SK-N-SH (cell line): ENCODE measurements at regions not wholly inside any gene's neighbourhood (a gene's known extent, or its start where the extent isn't known, plus 50 kb on each side); places are given as distances from the start of the nearest gene placed in this dataset.

Experiments
- CTCF ChIA-PET: fragments of 300-600, 350-600 bp; formaldehyde crosslinking; extraction: SDS; loops from one replicate; lab custom pipeline; 2021; lab: Yijun Ruan, JAX
- POLR2A ChIA-PET: fragments of 350-600 bp; sonication (Branson Sonifier 250); formaldehyde crosslinking; extraction: SDS; loops from one replicate; lab custom pipeline; 2020; ENCODE audit warnings: antibody characterized with exemption, inconsistent platforms; lab: Yijun Ruan, JAX
- DNase-seq: peaks from one replicate; pipeline ENCODE4 v3.0.0; 2012
- H2AFZ ChIP-seq: fragments of 200-600 bp; sonication (generic); 2 replicates; pipeline ENCODE4 v1.8.1; 2016; ENCODE audit warnings: antibody characterized with exemption, mild to moderate bottlenecking, low read depth
- H3F3A ChIP-seq: fragments of 200-600 bp; sonication (generic); replicated peaks from 2 replicates; pipeline ENCODE3; 2016; ENCODE audit warnings: antibody characterized with exemption, mild to moderate bottlenecking; ENCODE audit not compliant: insufficient read depth
- H3K27ac ChIP-seq, 2 experiments: fragments of 200-500 bp in 1 of 2; fragments of 200-600 bp in 1 of 2; sonication (Bioruptor generic) in 1 of 2; sonication (generic), shearing (Covaris generic) in 1 of 2; 2 replicates each; pipeline versions ENCODE4 v1.5.1 to v1.6.1; 2014 to 2016; ENCODE audit warnings: low read depth in 2 of 2, inconsistent platforms in 1 of 2, low read length in 1 of 2, mild to moderate bottlenecking in 1 of 2, mixed read lengths in 1 of 2
- H3K27me3 ChIP-seq: fragments of 200-600 bp; sonication (generic), shearing (Covaris generic); 2 replicates; pipeline ENCODE4 v1.6.1; 2016; ENCODE audit warnings: mixed run types; ENCODE audit not compliant: insufficient read depth
- H3K36me3 ChIP-seq, 2 experiments: fragments of 200-500 bp in 1 of 2; fragments of 200-600 bp in 1 of 2; sonication (Bioruptor generic) in 1 of 2; sonication (generic) in 1 of 2; replicated peaks in 1 of 2; 2 replicates each; pipeline versions ENCODE3 to v1.5.1; 2014 to 2016; ENCODE audit warnings: low read length in 1 of 2, mild to moderate bottlenecking in 1 of 2; ENCODE audit not compliant: insufficient read depth in 2 of 2, control insufficient read depth in 1 of 2
- H3K4me1 ChIP-seq, 2 experiments: fragments of 200-500 bp in 1 of 2; fragments of 200-600 bp in 1 of 2; sonication (Bioruptor generic) in 1 of 2; sonication (generic), shearing (Covaris generic) in 1 of 2; 2 replicates each; pipeline versions ENCODE4 v1.5.1 to v1.6.1; 2014 to 2016; ENCODE audit warnings: low read depth in 1 of 2, low read length in 1 of 2, mixed run types in 1 of 2; ENCODE audit not compliant: insufficient read depth in 2 of 2, control insufficient read depth in 1 of 2
- H3K4me2 ChIP-seq: fragments of 200-600 bp; sonication (generic), shearing (Covaris generic); 2 replicates; pipeline ENCODE4 v1.6.1; 2017; ENCODE audit warnings: mixed run types
- H3K4me3 ChIP-seq, 2 experiments: fragments of 200-500 bp in 1 of 2; fragments of 200-600 bp in 1 of 2; sonication (Bioruptor generic) in 1 of 2; sonication (generic), shearing (Covaris generic) in 1 of 2; 2 replicates each; pipeline versions ENCODE4 v1.5.1 to v1.8.1; 2014 to 2016; ENCODE audit warnings: low read depth in 2 of 2, inconsistent platforms in 1 of 2, low read length in 1 of 2, mild to moderate bottlenecking in 1 of 2, mixed read lengths in 1 of 2, moderate library complexity in 1 of 2
- H3K79me2 ChIP-seq: fragments of 200-600 bp; sonication (generic); 2 replicates; pipeline ENCODE4 v1.8.1; 2017; ENCODE audit warnings: mild to moderate bottlenecking; ENCODE audit not compliant: insufficient read depth
- H3K9ac ChIP-seq: fragments of 200-600 bp; sonication (generic); 2 replicates; pipeline ENCODE4 v1.6.1; 2017; ENCODE audit warnings: mixed run types
- H3K9me2 ChIP-seq: fragments of 200-600 bp; sonication (generic); 2 replicates; pipeline ENCODE4 v1.6.1; 2017; ENCODE audit warnings: mixed run types
- H3K9me3 ChIP-seq: fragments of 200-600 bp; sonication (generic); 2 replicates; pipeline ENCODE4 v1.6.1; 2017; ENCODE audit warnings: mixed run types, mild to moderate bottlenecking, moderate library complexity
- H4K20me1 ChIP-seq: fragments of 200-600 bp; sonication (generic); 2 replicates; pipeline ENCODE4 v1.6.1; 2017; ENCODE audit warnings: mild to moderate bottlenecking, mixed run types; ENCODE audit not compliant: insufficient read depth
- ELF1 ChIP-seq: IDR thresholded peaks from 2 replicates; pipeline ENCODE4 v1.4.0; 2012
- EZH2phosphoT487 ChIP-seq: fragments of 200-600 bp; sonication (generic); IDR thresholded peaks from 2 replicates; pipeline ENCODE4 v1.6.1; 2017; ENCODE audit warnings: low read depth, mixed run types, mild to moderate bottlenecking, antibody characterized with exemption, moderate library complexity, borderline replicate concordance
- FOXJ3 ChIP-seq: sonication (generic); formaldehyde crosslinking; IDR thresholded peaks from 2 replicates; pipeline ENCODE4 v1.5.1; 2020; ENCODE audit warnings: mild to moderate bottlenecking, missing genetic modification reagents
- FOXM1 ChIP-seq: IDR thresholded peaks from 2 replicates; pipeline ENCODE4 v1.4.0; 2012; ENCODE audit warnings: low read depth, mild to moderate bottlenecking
- GATA2 ChIP-seq: sonication (generic); formaldehyde crosslinking; IDR thresholded peaks from 2 replicates; pipeline ENCODE4 v1.5.0; 2020; ENCODE audit warnings: mild to moderate bottlenecking, missing genetic modification reagents
- IRF3 ChIP-seq: fragments of 150-350 bp; IDR thresholded peaks from 2 replicates; pipeline ENCODE4 v1.6.1; 2016; ENCODE audit warnings: mild to moderate bottlenecking, low read depth, low read length
- JUND ChIP-seq: IDR thresholded peaks from 2 replicates; pipeline ENCODE4 v1.4.0; 2012
- MXI1 ChIP-seq: IDR thresholded peaks from 2 replicates; pipeline ENCODE4 v1.6.1; 2012; ENCODE audit warnings: mild to moderate bottlenecking, low read depth, low read length, improper control_type of control experiment
- NFIC ChIP-seq: IDR thresholded peaks from 2 replicates; pipeline ENCODE4 v1.4.0; 2012; ENCODE audit warnings: borderline replicate concordance
- NRF1 ChIP-seq: IDR thresholded peaks from 2 replicates; pipeline ENCODE4 v1.6.1; 2012; ENCODE audit warnings: low read depth, mild to moderate bottlenecking, low read length
- RAD21 ChIP-seq: IDR thresholded peaks from 2 replicates; pipeline ENCODE4 v1.6.1; 2012; ENCODE audit warnings: mild to moderate bottlenecking, low read length
- RCOR1 ChIP-seq: fragments of 150-350 bp; IDR thresholded peaks from 2 replicates; pipeline ENCODE4 v1.6.1; 2017; ENCODE audit warnings: antibody characterized with exemption, low read length
- RXRA ChIP-seq: IDR thresholded peaks from 2 replicates; pipeline ENCODE4 v1.4.0; 2012; ENCODE audit warnings: low read depth, mild to moderate bottlenecking, borderline replicate concordance
- SMC3 ChIP-seq: IDR thresholded peaks from 2 replicates; pipeline ENCODE4 v1.6.1; 2012; ENCODE audit warnings: low read depth, low read length, improper control_type of control experiment
- TAF1 ChIP-seq: IDR thresholded peaks from 2 replicates; pipeline ENCODE4 v1.6.1; 2012; ENCODE audit warnings: low read depth, mild to moderate bottlenecking, low read length, moderate library complexity, borderline replicate concordance
- TCF12 ChIP-seq: IDR thresholded peaks from 2 replicates; pipeline ENCODE4 v1.4.0; 2012
- TEAD4 ChIP-seq: IDR thresholded peaks from 2 replicates; pipeline ENCODE4 v1.4.0; 2012; ENCODE audit warnings: mild to moderate bottlenecking, borderline replicate concordance; ENCODE audit not compliant: insufficient read depth
- ZBTB33 ChIP-seq: IDR thresholded peaks from 2 replicates; pipeline ENCODE4 v1.4.0; 2012; ENCODE audit warnings: low read depth, borderline replicate concordance
- WGBS: methylation state at CpG from one replicate; pipeline ENCODE4 v1.1.6; 2017; ENCODE audit warnings: low lambda C conversion rate; 5-methylcytosine and 5-hydroxymethylcytosine counted together
- TF ChIP-seq, protein P1 (sequence below): IDR thresholded peaks from 2 replicates; pipeline ENCODE4 v1.4.0; 2012; ENCODE audit warnings: low read depth

GRCh38 chr13:55219538-55219937, 1921.2 kb upstream of the PRR20A start:
- WGBS, result 0% methylated on average over 1 of the region's 1 CpG
- POLR2A ChIA-PET, result no interaction called here

GRCh38 chr13:55229906-55230569, 1910.7 kb upstream of the PRR20A start:
- Histone ChIP-seq H3K36me3 (no peaks in the 10 kb centered on the region), H3K4me2 (no peak overlapping the region), H3K9me3 (no peaks in the 10 kb centered on the region), H2AFZ (no peak overlapping the region), H4K20me1 (no peaks in the 10 kb centered on the region), H3K27me3 (no peaks in the 10 kb centered on the region), H3K27ac (no peak overlapping the region), H3K9me2 (no peaks in the 10 kb centered on the region; the same call in 1 of the 2 replicates), H3K79me2 (no peaks in the 10 kb centered on the region), H3K4me3 (no peak overlapping the region), H3F3A (no peaks in the 10 kb centered on the region), H3K4me1 (no peaks in the 10 kb centered on the region), H3K9ac (no peak overlapping the region)
- no peak for TF ChIP-seq FOXJ3
- TF ChIP-seq RAD21, result no peak
- no peak for TF ChIP-seq TAF1
- TF ChIP-seq NRF1, result no peak
- TF ChIP-seq FOXM1, result no peak
- POLR2A ChIA-PET, result no interaction called here
- CTCF ChIA-PET, result no interaction called here
- DNase-seq, result no peak
- 22% methylated on average over 4 of the region's 4 CpGs for WGBS

More at GRCh38 chr13:55219538-55219937, 1921.2 kb upstream of the PRR20A start:
- Histone ChIP-seq H3K9me3 (no peaks in the 10 kb centered on the region), H3K27ac (no peak overlapping the region), H3F3A (no peaks in the 10 kb centered on the region), H3K9ac (no peak overlapping the region), H3K4me1 (no peaks in the 10 kb centered on the region), H3K4me3 (no peak overlapping the region), H3K36me3 (no peaks in the 10 kb centered on the region), H3K79me2 (no peaks in the 10 kb centered on the region), H3K4me2 (no peak overlapping the region), H3K9me2 (no peaks in the 10 kb centered on the region), H2AFZ (no peak overlapping the region), H4K20me1 (no peaks in the 10 kb centered on the region), H3K27me3 (no peaks in the 10 kb centered on the region)
- CTCF ChIA-PET, result no interaction called here
- TF ChIP-seq FOXJ3 (no peak), ELF1 (no peak), SMC3 (no peak), GATA2 (CRISPR knock-in tag) (no peak), ZBTB33 (no peak), MXI1 (no peak), NFIC (no peak), IRF3 (no peak), FOXM1 (no peak), EZH2phosphoT487 (no peak), TEAD4 (no peak), JUND (no peak), TCF12 (no peak), RCOR1 (no peak), RAD21 (no peak), RXRA (no peak)
- TF ChIP-seq, protein P1, sequence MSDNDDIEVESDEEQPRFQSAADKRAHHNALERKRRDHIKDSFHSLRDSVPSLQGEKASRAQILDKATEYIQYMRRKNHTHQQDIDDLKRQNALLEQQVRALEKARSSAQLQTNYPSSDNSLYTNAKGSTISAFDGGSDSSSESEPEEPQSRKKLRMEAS, result no peak
- DNase-seq, result no peak
